Mammary epithelial cell (primary cell): ENCODE measurements at regions not wholly inside any gene's neighbourhood (a gene's known extent, or its start where the extent isn't known, plus 50 kb on each side); places are given as distances from the start of the nearest gene placed in this dataset.

Experiments used
- CTCF ChIP-seq, 2 donors: IDR thresholded peaks in 1 of 2; conservative IDR thresholded peaks in 1 of 2; 2 replicates each; pipeline ENCODE4 v1.5.1; 2011 to 2012; ENCODE audit warnings: inconsistent platforms in 2 of 2, low read length in 2 of 2, mild to moderate bottlenecking in 2 of 2, control low read depth in 1 of 2, low read depth in 1 of 2; ENCODE audit not compliant: insufficient read depth in 1 of 2; ENCODE audit errors: extremely low read depth in 1 of 2
- EZH2 ChIP-seq: IDR thresholded peaks from 2 replicates; pipeline ENCODE4 v1.6.1; 2012; ENCODE audit warnings: low read length, inconsistent platforms, borderline replicate concordance

- TF ChIP-seq EZH2 (no peak), CTCF (conservative IDR thresholded peaks at IDR 0.05 in 1 of 2, IDR thresholded peaks at IDR 0.05 in 1 of 2; ENCODE audit: extremely low read depth in 1 of 2, insufficient read depth in 1 of 2, low read depth in 1 of 2, low read length in 2 of 2) (no peak)
Observed at GRCh38 chr13:63163903-63164302, 1748.3 kb upstream of the PCDH20 start.
